Effector memory CD4-positive, alpha-beta T cell (primary cell): ENCODE measurements at regions not wholly inside any gene's neighbourhood (a gene's known extent, or its start where the extent isn't known, plus 50 kb on each side); places are given as distances from the start of the nearest gene placed in this dataset.

ENCODE experiments used
- DNase-seq, 3 donors: peaks; one replicate each; pipeline ENCODE4 v3.0.0-alpha.2; 2020
- H3K27ac ChIP-seq: 2 replicates; pipeline ENCODE4 v1.7.0; 2013; ENCODE audit warnings: mild to moderate bottlenecking, low read length, moderate library complexity; ENCODE audit not compliant: insufficient read depth, poor library complexity, severe bottlenecking
- H3K27me3 ChIP-seq: replicated peaks from 2 replicates; pipeline ENCODE4 v1.7.0; 2013; ENCODE audit warnings: mild to moderate bottlenecking, low read length; ENCODE audit not compliant: insufficient read depth, control insufficient read depth, poor library complexity, severe bottlenecking
- H3K36me3 ChIP-seq: 2 replicates; pipeline ENCODE4 v1.7.0; 2013; ENCODE audit warnings: mild to moderate bottlenecking, low read length, moderate library complexity; ENCODE audit not compliant: control insufficient read depth, insufficient read depth
- H3K4me1 ChIP-seq: 2 replicates; pipeline ENCODE4 v1.7.0; 2013; ENCODE audit warnings: low read length, mild to moderate bottlenecking; ENCODE audit not compliant: control insufficient read depth, insufficient read depth, poor library complexity, severe bottlenecking
- H3K4me3 ChIP-seq: 2 replicates; pipeline ENCODE4 v1.7.0; 2013; ENCODE audit warnings: low read length, low read depth, mild to moderate bottlenecking; ENCODE audit not compliant: insufficient read depth, poor library complexity, severe bottlenecking
- H3K9me3 ChIP-seq: 2 replicates; pipeline ENCODE4 v1.7.0; 2013; ENCODE audit warnings: mild to moderate bottlenecking, low read length, moderate library complexity; ENCODE audit not compliant: control insufficient read depth

- Histone ChIP-seq H3K36me3 (no peaks in the 10 kb centered on the region), H3K27me3 (no peaks in the 10 kb centered on the region), H3K27ac (no peak overlapping the region), H3K4me1 (no peaks in the 10 kb centered on the region), H3K9me3 (no peaks in the 10 kb centered on the region), H3K4me3 (no peak overlapping the region)
- no peak for DNase-seq
Observed at GRCh38 chr5:173770637-173771036, 117.5 kb upstream of the CPEB4 start.

GRCh38 chr5:173771121-173771724 is 116.9 kb upstream of the CPEB4 start:
- Histone ChIP-seq H3K4me3 (no peak overlapping the region), H3K27me3 (no peaks in the 10 kb centered on the region), H3K4me1 (no peaks in the 10 kb centered on the region), H3K9me3 (no peaks in the 10 kb centered on the region), H3K36me3 (no peaks in the 10 kb centered on the region), H3K27ac (no peak overlapping the region)
- no peak for DNase-seq

DNA sequence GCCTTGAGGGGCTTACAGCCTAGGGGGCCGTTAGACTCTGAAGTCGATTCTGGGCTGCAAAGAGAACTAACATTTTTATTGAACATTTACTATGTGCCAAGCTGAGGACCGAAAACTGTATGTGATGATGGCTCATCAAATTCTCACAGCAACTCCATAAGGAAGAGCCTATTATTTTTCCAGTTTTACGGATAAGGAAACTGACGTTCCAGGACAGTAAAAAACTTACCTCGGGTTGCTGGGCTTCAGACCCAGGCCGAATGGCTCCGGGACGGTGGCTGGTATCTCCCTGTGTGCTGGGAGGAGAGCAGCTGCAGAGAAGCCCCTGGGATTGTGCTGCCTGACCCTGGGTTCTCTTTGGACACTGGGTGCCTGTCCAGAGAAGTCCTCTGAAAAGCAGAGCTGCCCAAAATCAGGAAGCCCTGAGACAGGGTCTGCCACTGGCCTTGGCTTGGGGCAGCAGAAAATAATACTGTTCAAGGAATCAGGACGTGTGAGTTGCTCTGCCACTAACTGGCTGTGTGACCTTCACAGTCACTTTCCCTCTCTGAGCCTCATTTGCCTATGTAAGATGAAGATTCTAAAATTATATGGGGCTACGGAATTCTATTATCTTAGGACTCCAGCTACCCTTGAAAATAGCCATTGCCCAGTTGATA is 116.3 kb upstream of the CPEB4 start:
- no peak for DNase-seq
- Histone ChIP-seq H3K9me3 (no peaks in the 10 kb centered on the region), H3K36me3 (no peaks in the 10 kb centered on the region), H3K4me3 (no peak overlapping the region), H3K4me1 (no peaks in the 10 kb centered on the region), H3K27me3 (no peaks in the 10 kb centered on the region), H3K27ac (no peak overlapping the region)

DNA sequence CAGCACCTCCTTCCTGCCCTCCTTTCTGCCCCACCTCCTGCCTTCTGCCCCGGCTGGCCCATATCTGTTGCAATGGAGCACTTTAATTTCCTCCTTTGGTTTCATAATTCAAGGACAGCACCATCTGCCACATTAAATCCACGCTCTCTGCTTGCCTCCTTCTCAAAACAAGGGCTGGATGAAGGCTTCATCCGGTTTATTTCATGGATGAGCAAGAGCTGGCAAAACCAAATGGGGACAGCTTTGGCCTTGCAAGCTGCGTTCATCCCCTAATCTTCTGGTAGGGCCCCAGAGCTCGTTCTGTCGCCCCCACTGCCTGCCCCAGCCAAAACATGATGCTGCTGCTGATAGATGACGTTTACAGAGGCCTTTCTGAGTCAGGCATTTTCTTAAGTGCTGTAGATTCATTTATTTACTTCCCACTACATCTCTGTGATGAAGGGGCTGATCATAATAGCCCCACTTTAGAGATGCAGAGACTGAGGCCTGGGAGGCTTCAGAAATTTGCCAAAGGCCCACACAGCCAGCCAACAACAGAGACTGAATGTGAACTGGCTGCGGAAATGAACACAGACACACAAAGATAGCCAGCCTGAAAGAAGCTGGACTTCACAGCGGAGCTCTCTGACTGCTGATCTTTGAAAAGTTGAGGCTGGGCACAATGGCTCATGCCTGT is 115.6 kb upstream of the CPEB4 start:
- no peak for DNase-seq
- H3K27me3 ChIP-seq = no peaks in the 10 kb centered on the region
- no peaks in the 10 kb centered on the region for H3K36me3 ChIP-seq
- no peaks in the 10 kb centered on the region for H3K9me3 ChIP-seq
- no peaks in the 10 kb centered on the region for H3K4me1 ChIP-seq
- no peak overlapping the region for H3K27ac ChIP-seq
- H3K4me3 ChIP-seq = no peak overlapping the region

- Histone ChIP-seq H3K9me3 (no peaks in the 10 kb centered on the region), H3K27me3 (no peaks in the 10 kb centered on the region), H3K36me3 (no peaks in the 10 kb centered on the region), H3K4me1 (no peaks in the 10 kb centered on the region), H3K4me3 (no peak overlapping the region), H3K27ac (no peak overlapping the region)
- no peak for DNase-seq
Observed at GRCh38 chr5:173774271-173774761, 113.8 kb upstream of the CPEB4 start.

- Histone ChIP-seq H3K27me3 (no peaks in the 10 kb centered on the region), H3K27ac (no peak overlapping the region), H3K36me3 (no peaks in the 10 kb centered on the region), H3K9me3 (no peaks in the 10 kb centered on the region), H3K4me3 (no peak overlapping the region), H3K4me1 (no peaks in the 10 kb centered on the region)
- DNase-seq = no peak
Observed at GRCh38 chr5:173775261-173776197, 112.6 kb upstream of the CPEB4 start.

- no peaks in the 10 kb centered on the region for H3K27me3 ChIP-seq
- H3K36me3 ChIP-seq = no peaks in the 10 kb centered on the region
- no peaks in the 10 kb centered on the region for H3K4me1 ChIP-seq
- no peaks in the 10 kb centered on the region for H3K9me3 ChIP-seq
- no peak overlapping the region for H3K4me3 ChIP-seq
- H3K27ac ChIP-seq = no peak overlapping the region
- no peak for DNase-seq
Observed at GRCh38 chr5:173777149-173777548, 111.0 kb upstream of the CPEB4 start.

DNA sequence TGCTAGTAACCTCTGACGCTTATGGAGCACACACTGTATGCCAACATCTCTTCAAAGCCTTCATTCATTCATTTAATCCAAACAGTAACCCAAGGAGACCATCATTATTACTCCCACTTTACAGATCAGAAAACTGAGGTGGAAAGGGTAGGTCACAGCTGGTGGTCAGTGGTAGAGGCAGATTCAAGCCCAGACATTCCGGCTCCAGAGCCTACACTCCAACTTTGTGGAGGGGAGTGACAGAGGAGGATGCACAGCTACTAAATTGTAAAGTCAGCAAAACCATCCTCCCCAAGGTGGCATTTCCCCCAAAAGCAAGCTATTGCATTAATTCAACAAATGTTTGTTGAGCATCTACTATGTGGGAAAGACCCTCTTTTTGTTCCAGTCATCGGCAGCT is 110.5 kb upstream of the CPEB4 start:
- Histone ChIP-seq H3K36me3 (no peaks in the 10 kb centered on the region), H3K27ac (no peak overlapping the region), H3K27me3 (no peaks in the 10 kb centered on the region), H3K4me3 (no peak overlapping the region), H3K4me1 (no peaks in the 10 kb centered on the region), H3K9me3 (no peaks in the 10 kb centered on the region)
- no peak for DNase-seq

DNA sequence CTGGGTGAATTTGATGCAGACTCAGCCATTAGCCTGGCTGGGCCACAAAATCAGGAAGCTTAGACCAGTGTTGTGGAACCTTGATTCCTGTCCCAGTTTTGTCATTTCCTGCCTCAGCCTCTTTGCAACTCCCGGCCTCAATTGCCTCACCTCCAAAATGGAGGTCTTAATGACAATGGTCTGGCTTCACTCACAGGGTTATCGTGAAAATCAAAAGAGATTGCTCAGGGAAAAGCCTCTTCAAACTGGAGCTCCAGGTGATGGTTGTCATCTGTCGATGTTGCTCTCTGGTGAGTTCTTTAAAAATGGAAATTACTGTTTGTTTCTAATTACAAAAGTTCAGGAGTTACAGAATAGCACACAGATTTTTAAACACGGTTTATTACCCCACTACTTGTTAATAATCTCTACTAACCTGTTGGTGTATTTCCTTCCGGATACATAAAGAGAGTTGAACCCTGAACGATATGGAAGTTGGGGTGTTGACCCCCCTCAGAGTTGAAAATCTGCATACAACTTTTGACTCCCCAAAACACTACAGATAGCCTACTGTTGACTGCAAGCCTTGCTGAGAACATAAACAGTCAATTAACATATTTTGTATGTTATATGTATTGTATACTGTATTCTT is 109.9 kb upstream of the CPEB4 start:
- H3K27ac ChIP-seq = no peak overlapping the region
- no peaks in the 10 kb centered on the region for H3K9me3 ChIP-seq
- no peaks in the 10 kb centered on the region for H3K36me3 ChIP-seq
- no peak for DNase-seq
- H3K4me3 ChIP-seq = no peak overlapping the region
- H3K27me3 ChIP-seq = no peaks in the 10 kb centered on the region
- no peaks in the 10 kb centered on the region for H3K4me1 ChIP-seq
